Neural cell (in vitro differentiated cells): ENCODE measurements at regions not wholly inside any gene's neighbourhood (a gene's known extent, or its start where the extent isn't known, plus 50 kb on each side); places are given as distances from the start of the nearest gene placed in this dataset.

Experiments used
- MXI1 ChIP-seq: fragments of 450-650 bp; conservative IDR thresholded peaks from 2 replicates; pipeline ENCODE4 v1.6.1; 2014; ENCODE audit warnings: antibody characterized with exemption, mild to moderate bottlenecking; ENCODE audit not compliant: poor library complexity, severe bottlenecking
- RAD21 ChIP-seq: fragments of 450-650 bp; conservative IDR thresholded peaks from 2 replicates; pipeline ENCODE4 v1.6.1; 2014; ENCODE audit warnings: antibody characterized with exemption, mild to moderate bottlenecking, moderate library complexity
- REST ChIP-seq: IDR thresholded peaks from 2 replicates; pipeline ENCODE4 v1.6.1; 2012; ENCODE audit warnings: borderline replicate concordance
- TF ChIP-seq, protein P1 (sequence below): fragments of 450-650 bp; IDR thresholded peaks from 2 replicates; pipeline ENCODE4 v1.5.1; 2014; ENCODE audit warnings: antibody characterized with exemption, mild to moderate bottlenecking, moderate library complexity; ENCODE audit not compliant: poor library complexity, severe bottlenecking

- TF ChIP-seq, protein P1, sequence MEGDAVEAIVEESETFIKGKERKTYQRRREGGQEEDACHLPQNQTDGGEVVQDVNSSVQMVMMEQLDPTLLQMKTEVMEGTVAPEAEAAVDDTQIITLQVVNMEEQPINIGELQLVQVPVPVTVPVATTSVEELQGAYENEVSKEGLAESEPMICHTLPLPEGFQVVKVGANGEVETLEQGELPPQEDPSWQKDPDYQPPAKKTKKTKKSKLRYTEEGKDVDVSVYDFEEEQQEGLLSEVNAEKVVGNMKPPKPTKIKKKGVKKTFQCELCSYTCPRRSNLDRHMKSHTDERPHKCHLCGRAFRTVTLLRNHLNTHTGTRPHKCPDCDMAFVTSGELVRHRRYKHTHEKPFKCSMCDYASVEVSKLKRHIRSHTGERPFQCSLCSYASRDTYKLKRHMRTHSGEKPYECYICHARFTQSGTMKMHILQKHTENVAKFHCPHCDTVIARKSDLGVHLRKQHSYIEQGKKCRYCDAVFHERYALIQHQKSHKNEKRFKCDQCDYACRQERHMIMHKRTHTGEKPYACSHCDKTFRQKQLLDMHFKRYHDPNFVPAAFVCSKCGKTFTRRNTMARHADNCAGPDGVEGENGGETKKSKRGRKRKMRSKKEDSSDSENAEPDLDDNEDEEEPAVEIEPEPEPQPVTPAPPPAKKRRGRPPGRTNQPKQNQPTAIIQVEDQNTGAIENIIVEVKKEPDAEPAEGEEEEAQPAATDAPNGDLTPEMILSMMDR: no peak
- TF ChIP-seq RAD21: no peak
- TF ChIP-seq REST: no peak
- TF ChIP-seq MXI1: no peak
These were observed 58.3 kb downstream of the C11orf87 start for GRCh38 chr11:109480251-109480650.
